ENCODE measurements at regions not wholly inside any gene's neighbourhood (a gene's known extent, or its start where the extent isn't known, plus 50 kb on each side); places are given as distances from the start of the nearest gene placed in this dataset.

- no peak for TF ChIP-seq CTCF (IDR thresholded peaks at IDR 0.05; ENCODE audit: low read depth, low read length)
- TF ChIP-seq EZH2phosphoT487 (IDR thresholded peaks at IDR 0.05; ENCODE audit: low read depth) = no peak
Observed at GRCh38 chr4:188308142-188308541, 168.9 kb downstream of the TRIML1 start.
